ENCODE measurements at regions not wholly inside any gene's neighbourhood (a gene's known extent, or its start where the extent isn't known, plus 50 kb on each side); places are given as distances from the start of the nearest gene placed in this dataset.

DNA sequence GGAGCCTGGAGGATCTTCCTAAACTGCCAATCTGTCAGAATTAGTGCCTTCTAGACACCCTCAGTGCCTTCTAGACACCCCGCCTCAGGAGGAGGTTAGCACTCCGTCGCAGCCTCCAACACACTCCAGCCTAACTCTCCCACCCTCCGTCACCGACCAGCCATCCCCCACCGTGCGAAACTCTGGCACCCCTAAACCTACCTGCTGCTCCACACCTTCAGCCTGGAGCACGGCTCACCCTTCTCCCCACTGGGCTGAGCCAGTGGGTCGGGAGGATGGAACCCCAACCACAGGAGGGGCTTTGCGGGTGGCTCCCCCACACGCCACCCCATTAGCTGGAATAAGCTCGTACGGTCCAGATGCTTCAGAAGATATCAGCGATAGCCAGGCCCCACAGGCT is 468.9 kb upstream of the HS6ST1 start:
- DNase-seq: no peak

DNA sequence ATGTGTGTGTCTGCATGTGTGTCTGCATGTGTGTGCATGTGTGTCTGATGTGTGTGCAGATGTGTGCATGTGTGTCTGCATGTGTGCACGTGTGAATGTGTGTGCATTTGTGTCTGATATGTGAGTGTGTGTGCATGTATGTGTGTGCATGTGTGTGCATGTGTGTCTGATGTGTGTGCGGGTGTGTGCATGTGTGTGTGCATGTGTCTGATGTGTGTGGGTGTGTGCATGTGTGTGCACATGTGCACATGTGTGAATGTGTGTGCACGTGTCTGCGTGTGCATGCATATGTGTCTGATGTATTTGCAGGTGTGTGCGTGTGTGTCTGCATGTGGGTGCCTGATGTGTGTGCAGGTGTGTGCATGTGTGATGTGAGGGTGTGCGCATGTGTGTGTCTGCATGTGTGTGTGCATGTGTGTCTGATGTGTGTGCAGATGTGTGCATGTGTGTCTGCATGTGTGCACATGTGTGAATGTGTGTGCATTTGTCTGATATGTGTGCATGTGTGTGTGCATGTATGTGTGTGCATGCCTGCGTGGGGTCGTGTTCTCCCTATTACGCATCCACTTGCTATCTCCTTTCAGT is 470.1 kb upstream of the HS6ST1 start:
- no peak for DNase-seq

DNA sequence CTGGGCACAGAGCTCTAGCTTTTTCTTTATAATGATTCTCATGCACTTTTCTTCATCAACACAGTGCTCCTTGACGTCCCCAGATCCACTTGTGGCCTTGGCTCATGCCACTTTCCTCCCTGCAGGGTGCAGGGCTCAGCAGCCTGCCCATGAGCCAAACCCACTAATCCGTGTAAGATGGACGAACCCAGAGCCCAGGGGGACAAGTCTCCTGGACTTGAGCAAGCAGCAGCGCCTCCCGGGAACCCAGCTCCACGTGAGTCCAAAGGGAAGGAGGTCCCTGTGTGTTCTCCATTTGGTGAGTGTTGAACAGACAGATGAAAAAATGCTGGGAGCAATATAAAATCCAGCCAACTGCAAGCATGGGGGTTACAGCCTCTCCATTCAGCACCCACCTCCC is 470.6 kb upstream of the HS6ST1 start:
- DNase-seq: no peak

DNA sequence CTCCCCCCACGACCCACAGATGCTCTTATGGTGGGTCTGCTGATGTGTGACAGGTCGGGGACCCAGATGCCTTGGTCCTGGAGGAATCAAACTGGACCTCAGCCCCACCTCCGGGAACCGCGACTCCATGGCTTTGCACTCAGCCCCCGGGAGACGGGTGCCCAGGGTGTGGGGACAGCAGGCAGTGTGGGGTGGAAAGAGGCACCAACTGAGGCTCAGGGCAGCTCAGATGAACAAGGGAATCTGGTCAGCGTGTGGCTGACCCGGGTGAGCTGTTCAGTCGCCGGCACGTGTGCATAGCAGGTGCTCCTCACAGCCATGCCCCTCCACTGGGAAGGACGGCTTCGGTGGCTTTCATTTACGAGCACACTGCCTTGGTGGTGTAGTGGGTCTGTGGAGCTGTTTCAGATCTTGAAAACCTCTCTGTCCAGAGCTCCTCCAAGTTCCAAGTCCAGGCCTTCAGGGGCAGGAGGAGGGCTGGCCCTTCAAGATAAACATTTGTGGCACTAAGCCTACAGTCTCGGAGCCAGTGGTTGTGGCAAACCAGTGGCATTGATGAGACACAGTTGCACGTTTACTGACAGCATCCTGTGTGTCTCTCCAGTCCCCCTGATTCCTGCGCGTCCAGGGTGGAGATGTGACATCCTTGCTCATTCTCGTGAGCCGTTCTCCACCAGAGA is 471.2 kb upstream of the HS6ST1 start:
- no peak for DNase-seq

DNA sequence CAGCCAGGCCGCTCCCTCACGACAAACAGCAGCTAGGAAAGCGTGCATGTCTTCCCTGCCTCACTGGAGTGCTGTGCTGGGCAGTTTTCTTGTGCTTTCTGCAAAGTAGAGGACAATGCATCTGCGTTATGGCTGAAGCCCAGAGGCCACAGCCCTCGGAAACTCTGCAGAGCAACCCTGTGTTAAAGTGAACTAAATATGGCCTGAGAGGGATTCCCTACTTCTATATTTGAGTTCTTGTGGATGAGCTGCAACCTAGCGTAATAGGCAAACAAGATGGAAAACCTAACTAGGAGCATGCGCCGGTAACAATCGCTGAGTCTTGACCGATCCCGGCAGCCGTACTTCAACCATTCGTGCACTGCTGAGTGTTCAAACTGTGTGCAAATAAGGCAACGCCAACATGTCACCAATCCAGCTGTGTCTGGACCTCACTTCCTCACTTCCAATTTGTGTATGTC is 471.9 kb upstream of the HS6ST1 start:
- DNase-seq: no peak

DNA sequence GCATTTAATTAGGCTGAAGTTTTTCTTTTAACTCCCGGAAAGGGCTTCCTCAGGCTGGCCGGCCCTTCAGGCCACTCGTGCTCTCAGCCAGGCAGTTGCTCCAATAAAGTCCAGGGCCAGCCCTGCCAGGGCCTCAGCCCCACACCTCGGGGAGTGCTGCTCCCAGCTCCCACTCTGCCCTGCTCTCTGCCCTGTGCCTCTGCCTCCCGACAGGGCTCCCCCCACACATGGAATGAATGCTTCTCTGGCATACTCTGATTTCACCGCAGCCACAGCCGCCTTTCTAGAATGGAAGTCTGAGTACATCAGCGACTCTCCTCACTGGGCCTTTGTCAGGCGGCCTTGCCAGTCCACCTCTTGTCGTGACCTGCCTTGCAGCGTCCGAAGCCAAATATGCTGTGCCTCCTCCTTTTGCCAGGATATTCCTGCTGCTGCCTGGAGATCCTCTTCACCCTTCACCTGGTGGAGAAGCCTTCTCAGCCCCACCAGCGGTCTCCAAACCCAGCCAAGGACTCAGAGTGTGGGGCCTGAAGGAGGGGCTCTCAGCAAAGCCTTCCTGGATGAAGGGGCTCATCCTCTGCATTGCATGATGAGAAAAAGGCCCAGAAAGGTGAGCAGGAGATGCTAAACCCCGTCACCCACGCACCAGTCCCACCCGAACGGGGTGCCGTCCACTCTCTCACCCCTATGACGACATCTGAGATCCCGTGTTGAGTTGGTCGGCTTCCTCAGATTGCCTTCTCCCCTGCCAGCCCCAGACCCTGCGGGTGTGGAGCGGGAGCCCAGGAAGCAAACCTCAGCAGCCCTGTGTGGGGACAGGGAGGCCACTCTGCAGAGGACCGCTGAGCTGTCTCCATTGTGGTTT is 472.7 kb upstream of the HS6ST1 start:
- DNase-seq: no peak

DNA sequence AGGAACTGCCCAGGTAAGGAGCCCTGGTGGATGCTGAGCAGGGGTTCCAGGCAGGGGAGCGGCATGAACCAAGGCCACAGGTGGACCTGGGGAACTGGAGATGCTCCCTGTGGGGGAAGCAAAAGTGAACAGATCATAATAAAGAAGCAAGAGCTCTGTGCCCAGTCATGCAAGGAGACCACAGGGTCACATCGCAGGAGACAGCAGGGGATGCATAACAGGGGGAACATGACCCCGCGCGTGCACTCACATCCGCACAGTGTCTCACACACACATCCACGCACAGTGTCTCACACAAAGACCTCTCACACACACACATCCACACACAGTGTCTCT is 473.3 kb upstream of the HS6ST1 start:
- no peak for DNase-seq

DNA sequence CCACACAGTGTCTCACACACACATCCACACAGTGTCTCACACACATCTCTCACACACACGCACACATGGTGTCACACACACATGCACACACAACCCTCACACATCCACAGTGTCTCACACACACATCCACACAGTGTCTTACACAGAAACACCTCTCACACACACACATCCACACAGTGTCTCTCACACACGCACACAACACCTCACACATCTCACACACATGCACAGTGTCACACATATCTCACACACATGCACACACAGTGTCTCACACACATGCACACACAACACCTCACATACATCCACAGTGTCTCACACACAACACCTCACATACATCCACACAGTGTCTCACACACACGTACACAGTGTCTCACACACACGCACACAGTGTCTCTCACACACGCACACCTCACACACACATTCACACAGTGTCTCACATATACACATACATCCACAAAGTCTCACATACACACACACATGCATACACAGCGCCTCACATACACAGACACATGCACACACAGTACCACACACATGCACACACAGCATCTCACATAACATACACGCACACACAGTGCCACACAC is 473.9 kb upstream of the HS6ST1 start:
- no peak for DNase-seq

DNA sequence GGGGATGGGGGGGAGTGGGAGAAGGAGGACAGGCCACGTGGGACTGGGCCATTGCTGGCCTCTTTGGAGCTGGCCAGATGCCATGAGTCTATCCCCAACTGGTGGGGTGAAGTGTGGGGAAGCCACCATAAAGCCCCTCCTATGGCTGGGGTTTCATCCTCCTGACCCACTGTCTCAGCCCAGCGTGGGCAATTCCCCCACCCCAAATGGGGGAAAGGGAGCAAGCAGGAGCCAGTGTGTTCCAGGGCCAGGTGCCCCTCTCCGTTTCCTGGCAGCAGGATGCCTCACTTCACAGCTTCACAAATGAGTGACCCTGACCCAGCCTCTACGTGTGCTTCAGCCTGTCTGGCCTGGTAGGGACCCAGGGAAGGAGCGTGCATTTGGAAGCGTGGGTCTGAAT is 474.7 kb upstream of the HS6ST1 start:
- no peak for DNase-seq

DNA sequence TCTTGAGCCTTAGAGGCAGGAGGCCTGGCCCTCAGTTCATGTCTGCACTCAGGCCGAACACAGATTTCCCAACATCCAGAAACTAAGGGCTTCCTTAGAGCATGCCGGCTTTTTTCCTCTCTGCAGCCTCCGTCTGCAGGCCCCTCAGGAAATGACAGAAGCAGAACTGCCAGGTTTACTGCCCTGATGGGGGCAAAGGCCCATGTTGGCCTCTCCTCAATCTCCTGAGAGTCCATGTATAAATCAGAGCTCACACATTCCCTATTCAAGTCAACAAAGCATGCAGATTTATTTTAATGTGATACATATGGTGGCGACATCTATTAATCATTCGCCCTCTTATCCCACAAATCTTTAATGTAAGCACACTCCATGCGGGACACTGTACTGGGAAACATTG is 475.6 kb upstream of the HS6ST1 start:
- no peak for DNase-seq

DNA sequence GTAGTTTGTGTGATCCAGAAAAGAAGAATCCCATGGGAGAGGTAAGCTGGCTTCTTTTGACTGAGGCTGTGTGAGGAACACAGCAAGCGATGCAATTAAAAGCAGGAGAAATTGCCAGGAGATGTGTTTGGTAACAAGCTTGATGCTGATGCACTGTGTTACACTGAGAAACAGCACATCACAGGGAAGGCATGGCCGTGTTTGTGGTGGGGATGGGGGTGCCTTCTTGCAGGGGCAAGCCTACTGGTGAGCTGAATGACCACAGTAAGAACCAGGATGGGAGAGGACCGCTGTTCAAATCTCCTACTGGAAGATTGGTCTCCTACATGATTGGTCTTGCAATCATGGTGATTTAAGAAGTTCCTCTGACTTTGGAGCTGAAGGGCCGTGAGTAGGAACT is 477.7 kb upstream of the HS6ST1 start:
- no peak for DNase-seq

DNA sequence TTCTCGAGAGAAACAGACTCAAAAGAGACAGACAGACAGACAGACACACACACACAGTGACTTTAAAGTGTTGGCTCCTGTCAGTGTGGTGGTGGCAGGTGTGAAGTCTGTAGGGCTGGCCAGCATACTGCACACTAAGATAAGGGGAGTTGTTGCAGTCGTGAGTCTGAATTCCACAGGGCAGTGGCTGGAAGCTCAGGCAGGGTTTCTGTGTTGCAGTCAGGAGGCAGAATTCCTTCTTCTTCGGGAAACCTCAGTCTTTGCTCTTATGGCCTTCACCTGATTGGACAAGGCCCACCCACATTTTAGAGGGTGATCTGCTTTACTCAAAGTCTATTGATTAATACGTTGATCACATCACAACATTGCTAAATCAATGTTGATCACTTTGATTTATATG is 478.4 kb upstream of the HS6ST1 start:
- no peak for DNase-seq

DNA sequence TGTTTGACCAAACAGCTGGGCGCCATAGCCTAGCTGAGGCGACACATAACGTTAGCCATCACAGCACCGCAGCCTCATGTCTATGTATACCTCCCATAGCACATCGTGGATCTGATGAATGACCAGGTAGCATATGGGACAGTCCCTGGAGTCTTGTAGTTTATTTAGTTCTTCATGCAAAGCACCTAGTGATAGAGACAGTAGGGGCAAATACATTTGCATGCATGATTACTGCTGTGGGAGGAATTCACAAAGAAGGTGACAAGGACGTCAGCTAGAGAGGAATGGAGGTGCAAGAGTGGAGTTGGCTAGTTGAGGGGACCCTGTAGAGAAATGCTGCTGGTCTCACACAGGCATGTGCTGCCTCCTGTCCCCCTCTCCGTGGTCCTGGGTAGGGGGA is 478.9 kb upstream of the HS6ST1 start:
- no peak for DNase-seq

DNA sequence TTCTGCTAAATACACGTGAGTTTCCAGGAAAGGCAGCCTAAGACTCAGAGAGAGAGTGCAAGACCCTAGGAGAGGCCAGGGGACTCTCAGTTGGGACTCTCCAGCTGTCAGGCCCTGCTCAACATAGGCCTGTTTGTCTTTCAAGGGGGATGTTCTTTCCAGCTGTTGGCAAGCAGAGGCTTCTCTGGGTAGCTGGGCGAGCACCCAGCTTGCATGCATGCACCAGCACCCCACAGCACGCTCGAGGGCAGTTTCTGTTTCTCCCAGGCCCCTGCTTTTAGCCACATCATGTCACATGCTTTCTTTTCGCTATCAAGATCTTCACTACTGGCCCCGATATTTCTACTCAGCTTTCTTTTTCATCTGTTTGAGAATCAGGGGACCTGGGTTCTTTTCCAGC is 479.3 kb upstream of the HS6ST1 start:
- DNase-seq: no peak

DNA sequence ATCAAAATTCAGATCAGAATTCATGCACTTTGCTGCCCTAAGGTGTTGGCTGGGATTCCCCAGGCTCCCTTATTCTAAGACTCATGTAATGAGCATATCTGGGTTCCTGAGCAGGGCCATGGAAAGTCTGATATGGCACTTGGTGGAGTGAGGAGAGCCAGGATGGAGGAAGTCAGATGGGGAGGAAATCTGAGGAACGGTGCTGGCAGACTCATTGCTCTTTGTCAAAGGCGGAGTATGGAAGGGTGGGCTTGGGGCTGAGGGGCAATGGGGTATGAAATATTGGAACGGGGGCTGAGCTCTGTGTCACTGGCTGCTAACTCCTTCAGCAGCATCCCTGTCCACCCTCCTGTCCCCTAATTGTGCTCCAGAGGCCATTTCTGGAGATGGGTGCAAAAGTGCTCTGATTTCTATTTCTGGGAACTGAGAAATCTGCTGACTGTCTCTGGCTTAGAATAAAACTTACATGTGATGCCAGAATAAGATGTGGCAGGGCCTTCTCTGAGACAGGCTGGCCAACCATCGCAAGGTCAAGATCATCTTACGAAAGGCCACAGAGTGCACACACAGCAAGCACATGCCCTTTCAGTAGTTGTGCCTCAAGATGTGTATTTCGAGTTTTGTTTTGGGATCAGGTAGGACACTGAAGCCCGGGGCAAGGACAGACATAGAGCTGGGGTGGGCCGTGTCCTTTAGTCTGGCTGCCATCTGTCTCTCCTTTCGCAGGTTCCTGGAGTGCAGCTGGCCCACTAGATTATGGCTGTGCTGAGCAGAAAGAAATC is 480.0 kb upstream of the HS6ST1 start:
- DNase-seq: no peak

DNA sequence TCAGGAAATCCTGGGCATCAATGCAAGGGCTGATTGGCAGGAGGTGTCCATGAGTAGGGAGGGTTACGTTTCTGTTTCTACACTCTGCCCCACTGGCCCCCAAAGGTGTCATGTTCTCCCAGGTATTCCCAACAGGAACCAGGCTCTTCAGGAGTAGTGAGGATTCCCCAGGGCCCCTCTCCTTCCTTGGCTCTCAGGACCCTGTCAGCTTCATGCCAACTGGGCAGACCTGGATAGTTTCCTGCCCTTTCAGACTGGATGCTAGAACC is 480.6 kb upstream of the HS6ST1 start:
- no peak for DNase-seq

DNA sequence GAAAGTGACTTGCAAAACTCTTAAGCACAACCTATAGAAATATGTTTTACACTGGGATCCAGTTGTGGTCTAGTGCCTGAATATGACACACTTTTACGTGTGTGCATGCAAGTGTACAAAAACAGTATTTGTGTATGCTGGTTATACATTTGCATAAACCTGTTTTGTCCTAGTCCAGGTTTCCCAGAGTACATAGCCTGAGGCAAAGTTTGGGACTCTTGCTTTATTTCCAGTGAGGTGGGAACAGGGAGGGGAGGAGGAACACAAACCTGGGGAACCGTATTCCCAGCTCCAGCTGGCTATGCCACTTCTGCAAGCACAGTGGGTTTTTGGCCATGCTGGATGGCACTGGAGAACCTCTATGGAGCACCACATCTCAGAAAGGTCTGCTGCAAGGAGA is 481.1 kb upstream of the HS6ST1 start:
- DNase-seq: no peak

DNA sequence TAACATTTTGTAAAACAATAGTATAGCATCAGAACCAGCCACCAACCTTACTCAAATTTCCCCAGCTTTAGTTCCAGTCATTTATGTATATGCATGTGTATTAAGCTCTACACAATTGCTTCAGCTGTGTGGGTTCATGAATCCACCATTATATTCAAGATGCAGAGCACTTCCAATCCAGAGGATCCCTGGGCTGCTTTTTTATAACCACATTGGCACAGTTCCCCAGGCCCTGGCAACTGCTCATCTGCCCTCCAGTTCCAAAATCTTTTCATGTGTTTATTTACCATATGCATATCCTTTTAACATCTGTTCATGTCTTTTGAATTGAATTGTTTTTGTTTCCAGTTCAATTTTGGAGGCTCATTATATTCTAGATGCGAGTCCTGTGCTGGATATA is 482.9 kb upstream of the HS6ST1 start:
- no peak for DNase-seq

DNA sequence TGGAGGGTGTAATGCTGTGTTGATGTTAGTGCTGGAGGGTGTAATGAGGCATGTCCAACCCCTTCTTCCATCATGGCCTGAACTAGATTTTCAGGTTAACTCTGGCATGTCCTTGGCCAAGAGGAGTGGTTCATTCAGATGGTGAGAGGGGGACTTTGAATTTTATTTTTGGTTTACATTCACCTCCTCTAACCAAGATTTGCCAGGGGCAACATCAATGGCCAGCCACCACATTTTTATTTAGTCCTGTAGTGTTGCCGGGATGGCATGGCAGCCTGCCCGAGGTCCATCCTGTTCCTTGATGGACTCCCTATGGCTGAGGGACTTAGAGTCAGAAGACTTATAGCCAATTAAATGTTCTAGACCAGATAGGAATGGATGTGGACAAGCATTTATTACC is 484.6 kb upstream of the HS6ST1 start:
- DNase-seq: no peak

DNA sequence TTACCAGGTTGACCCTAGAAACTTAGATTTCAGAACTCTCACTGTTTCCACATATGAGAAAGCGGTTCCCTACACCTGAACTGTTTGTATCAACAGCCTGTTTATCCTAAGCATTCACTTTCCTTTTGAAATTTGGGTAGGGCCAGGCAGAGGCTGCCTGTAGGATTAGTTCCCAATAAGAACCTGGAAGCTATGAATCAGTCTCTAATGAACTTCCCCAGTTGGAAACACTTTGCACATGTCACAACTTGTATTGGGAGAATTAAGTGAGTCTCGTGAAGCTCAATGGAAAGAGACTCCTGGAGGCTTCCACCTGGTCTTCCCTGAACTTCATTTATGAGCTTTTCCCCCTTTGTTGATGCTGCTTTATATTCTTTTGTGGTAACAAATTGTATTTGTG is 486.6 kb upstream of the HS6ST1 start:
- DNase-seq: no peak

DNA sequence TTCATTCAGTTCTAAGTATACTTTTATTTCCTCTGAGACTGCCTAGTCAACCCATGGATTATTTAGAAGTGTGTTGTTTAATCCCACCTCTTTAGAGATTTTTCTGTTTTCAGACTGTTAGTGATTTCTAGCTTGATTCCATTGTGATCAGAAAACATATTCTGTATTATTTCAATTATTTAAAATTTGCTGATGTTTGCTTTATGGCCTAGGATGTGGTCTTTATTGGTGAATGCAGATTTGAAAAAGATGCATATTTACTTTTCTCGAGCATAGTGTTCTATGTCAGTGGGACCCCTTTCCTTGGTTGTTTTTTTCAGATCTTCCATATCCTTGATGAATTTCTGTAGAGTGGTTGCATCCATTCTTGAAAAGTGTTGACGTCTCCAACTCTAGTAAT is 487.2 kb upstream of the HS6ST1 start:
- DNase-seq: no peak

DNA sequence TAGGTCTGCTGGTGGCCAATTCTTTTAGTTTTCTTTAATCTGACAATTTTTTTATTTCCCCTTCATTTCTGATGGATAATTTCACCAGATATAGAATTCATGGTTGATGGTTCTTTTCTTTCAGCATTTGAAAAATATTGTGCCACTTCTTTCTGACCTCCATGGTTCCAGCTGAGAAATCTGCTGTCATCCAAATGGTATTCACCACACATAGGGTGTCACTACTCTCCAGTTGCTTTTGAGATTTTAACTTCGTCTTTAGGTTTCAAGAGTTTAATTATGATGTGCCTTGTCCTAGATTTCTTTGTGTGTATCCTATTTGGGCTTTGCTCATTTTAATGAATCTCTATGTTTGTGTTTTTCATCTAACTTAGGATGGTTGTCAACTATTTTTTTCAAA is 488.6 kb upstream of the HS6ST1 start:
- no peak for DNase-seq

DNA sequence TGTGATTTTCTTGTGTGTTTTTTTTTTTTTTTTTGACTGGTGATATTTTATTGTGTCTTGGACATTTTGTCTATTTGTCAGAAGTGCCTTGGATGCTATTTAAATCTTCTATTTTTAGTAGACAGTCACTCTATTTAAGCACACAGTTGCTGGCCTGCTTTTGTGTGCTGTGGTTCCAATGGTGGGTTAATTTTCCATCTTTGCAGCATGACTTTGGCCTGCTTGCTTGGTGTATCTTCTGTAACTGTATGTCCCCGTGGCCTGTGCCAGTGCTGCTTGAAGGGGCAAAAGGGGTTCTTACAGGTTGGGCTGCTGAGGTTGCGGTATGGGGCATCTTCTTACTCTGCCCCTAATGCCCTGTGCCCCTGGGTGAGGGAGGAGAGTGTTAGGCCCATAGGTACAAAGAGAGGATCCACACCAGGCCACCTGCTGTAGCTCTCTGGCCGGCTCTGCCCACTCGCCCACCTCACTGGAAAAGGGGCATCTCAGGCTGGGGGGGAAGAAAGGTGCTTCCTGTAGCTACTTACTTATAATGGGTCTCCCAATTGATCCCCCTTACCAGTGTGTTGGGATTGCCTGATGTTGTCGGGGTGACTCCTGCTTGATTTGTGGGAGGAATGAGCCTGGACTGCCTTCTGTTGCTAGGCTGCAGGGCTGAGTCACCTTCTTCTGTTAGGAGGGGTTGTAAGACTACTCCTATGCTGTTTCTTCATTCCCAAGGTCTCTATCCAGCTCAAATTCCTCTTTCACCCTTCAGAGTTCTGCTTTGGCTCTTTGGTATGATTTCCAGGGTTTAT is 490.0 kb upstream of the HS6ST1 start:
- DNase-seq: no peak
